ENCODE measurements at regions not wholly inside any gene's neighbourhood (a gene's known extent, or its start where the extent isn't known, plus 50 kb on each side); places are given as distances from the start of the nearest gene placed in this dataset.
"Not testable (repeated sequence)": the region's sequence is repeated elsewhere in the genome, so short reads cannot be mapped to it uniquely, and the experiment has no call there.

GRCh38 chr4:125797621-125798020, 482.9 kb downstream of the FAT4 start:
- not testable (repeated sequence) for TF ChIP-seq EZH2phosphoT487 (IDR thresholded peaks at IDR 0.05; ENCODE audit: insufficient read depth, low read depth); EZH2 (IDR thresholded peaks at IDR 0.05; ENCODE audit: insufficient read depth, poor library complexity, severe bottlenecking)

All from GM23248 (cell line).